ENCODE measurements at regions not wholly inside any gene's neighbourhood (a gene's known extent, or its start where the extent isn't known, plus 50 kb on each side); places are given as distances from the start of the nearest gene placed in this dataset.

DNA sequence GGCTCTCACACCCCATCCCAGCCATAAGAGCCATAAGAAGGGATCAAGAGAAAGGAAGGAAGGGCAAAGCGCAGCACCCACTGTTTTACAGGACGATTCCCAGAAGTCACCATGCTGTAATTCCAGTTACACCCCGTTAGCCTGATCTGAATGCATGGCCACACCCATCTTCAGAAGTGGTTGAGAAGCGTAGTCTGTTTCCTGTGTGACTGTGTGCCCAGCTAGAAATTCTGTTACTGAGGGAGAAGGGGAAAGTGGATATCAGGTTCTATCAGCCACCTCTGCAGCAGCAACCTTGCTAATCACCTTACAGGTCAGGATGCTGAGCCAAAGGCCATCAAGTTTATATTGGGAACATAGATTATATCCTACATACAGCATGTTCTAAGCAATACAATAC, 260.0 kb downstream of the ABHD5 start:
- TF ChIP-seq POLR2A (IDR thresholded peaks at IDR 0.05): no peak
- TF ChIP-seq, protein P1, sequence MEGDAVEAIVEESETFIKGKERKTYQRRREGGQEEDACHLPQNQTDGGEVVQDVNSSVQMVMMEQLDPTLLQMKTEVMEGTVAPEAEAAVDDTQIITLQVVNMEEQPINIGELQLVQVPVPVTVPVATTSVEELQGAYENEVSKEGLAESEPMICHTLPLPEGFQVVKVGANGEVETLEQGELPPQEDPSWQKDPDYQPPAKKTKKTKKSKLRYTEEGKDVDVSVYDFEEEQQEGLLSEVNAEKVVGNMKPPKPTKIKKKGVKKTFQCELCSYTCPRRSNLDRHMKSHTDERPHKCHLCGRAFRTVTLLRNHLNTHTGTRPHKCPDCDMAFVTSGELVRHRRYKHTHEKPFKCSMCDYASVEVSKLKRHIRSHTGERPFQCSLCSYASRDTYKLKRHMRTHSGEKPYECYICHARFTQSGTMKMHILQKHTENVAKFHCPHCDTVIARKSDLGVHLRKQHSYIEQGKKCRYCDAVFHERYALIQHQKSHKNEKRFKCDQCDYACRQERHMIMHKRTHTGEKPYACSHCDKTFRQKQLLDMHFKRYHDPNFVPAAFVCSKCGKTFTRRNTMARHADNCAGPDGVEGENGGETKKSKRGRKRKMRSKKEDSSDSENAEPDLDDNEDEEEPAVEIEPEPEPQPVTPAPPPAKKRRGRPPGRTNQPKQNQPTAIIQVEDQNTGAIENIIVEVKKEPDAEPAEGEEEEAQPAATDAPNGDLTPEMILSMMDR (IDR thresholded peaks at IDR 0.05): no peak
